NT2/D1 (cell line): ENCODE measurements at regions not wholly inside any gene's neighbourhood (a gene's known extent, or its start where the extent isn't known, plus 50 kb on each side); places are given as distances from the start of the nearest gene placed in this dataset.

ENCODE experiments used
- DNase-seq: peaks from one replicate; pipeline ENCODE4 v3.0.0-alpha.2; 2011; ENCODE audit warnings: low read depth, low spot score
- H3K27me3 ChIP-seq: 2 replicates; pipeline ENCODE4 v1.6.0; 2011; ENCODE audit warnings: mild to moderate bottlenecking; ENCODE audit not compliant: insufficient read length, insufficient read depth
- H3K36me3 ChIP-seq: 2 replicates; pipeline ENCODE4 v1.6.1; 2011; ENCODE audit warnings: mild to moderate bottlenecking, low read length, mixed read lengths; ENCODE audit not compliant: insufficient read depth, insufficient read length
- H3K4me1 ChIP-seq: 2 replicates; pipeline ENCODE4 v1.5.1; 2011; ENCODE audit not compliant: insufficient read depth, insufficient read length
- H3K4me3 ChIP-seq: 2 replicates; pipeline ENCODE4 v1.5.1; 2011; ENCODE audit warnings: low read depth; ENCODE audit not compliant: insufficient read length
- H3K9ac ChIP-seq: 2 replicates; pipeline ENCODE4 v1.6.0; 2011; ENCODE audit warnings: low read depth; ENCODE audit not compliant: insufficient read length
- H3K9me3 ChIP-seq: 2 replicates; pipeline ENCODE4 v1.5.1; 2011; ENCODE audit warnings: mild to moderate bottlenecking, low read length; ENCODE audit not compliant: insufficient read depth
- SUZ12 ChIP-seq: IDR thresholded peaks from 2 replicates; pipeline ENCODE4 v1.6.1; 2011; ENCODE audit not compliant: insufficient read length, insufficient read depth; ENCODE audit errors: extremely low read depth
- YY1 ChIP-seq: IDR thresholded peaks from 2 replicates; pipeline ENCODE4 v1.6.1; 2011; ENCODE audit not compliant: insufficient read length, insufficient read depth
- ZNF274 ChIP-seq: IDR thresholded peaks from 2 replicates; pipeline ENCODE4 v1.6.1; 2011; ENCODE audit warnings: mild to moderate bottlenecking, low read depth, low read length

GRCh38 chr2:146451972-146452371 lies 1392.9 kb upstream of the ACVR2A start:
- DNase-seq = no peak
- no peak overlapping the region for H3K9ac ChIP-seq
- H3K4me1 ChIP-seq = no peaks in the 10 kb centered on the region
- TF ChIP-seq YY1 (no peak), ZNF274 (no peak), SUZ12 (no peak)
- no peak overlapping the region for H3K4me3 ChIP-seq
- no peaks in the 10 kb centered on the region for H3K9me3 ChIP-seq
- no peaks in the 10 kb centered on the region for H3K36me3 ChIP-seq
- H3K27me3 ChIP-seq = no peaks in the 10 kb centered on the region

DNA sequence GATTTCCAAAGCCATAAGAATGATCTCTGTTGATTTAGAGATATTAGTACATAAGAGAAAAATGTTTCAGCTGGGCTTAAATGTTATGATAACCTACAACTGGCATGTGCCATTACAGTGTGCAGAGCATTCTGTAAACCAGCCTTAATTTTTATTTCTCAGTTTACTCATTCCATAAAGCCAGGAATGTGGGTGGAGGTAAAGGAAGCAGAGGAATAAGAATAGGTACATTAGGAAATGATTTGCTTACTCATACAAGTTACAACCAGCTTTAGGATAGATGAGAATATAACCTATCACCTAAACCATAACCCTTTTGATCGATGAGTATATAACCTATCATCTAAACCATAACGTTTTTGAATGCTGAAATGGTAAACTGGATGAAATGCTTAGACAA lies 1394.7 kb upstream of the ACVR2A start:
- no peaks in the 10 kb centered on the region for H3K36me3 ChIP-seq
- H3K27me3 ChIP-seq = no peaks in the 10 kb centered on the region
- TF ChIP-seq YY1 (no peak), ZNF274 (no peak), SUZ12 (no peak)
- no peak for DNase-seq
- H3K9me3 ChIP-seq = no peaks in the 10 kb centered on the region
- H3K9ac ChIP-seq = no peak overlapping the region
- H3K4me3 ChIP-seq = no peak overlapping the region
- H3K4me1 ChIP-seq = no peaks in the 10 kb centered on the region

- TF ChIP-seq YY1 (no peak), ZNF274 (no peak), SUZ12 (no peak)
- Histone ChIP-seq H3K27me3 (no peaks in the 10 kb centered on the region), H3K9ac (no peak overlapping the region), H3K4me3 (no peak overlapping the region), H3K9me3 (no peaks in the 10 kb centered on the region), H3K36me3 (no peaks in the 10 kb centered on the region), H3K4me1 (no peaks in the 10 kb centered on the region)
- DNase-seq = no peak
Observed at GRCh38 chr2:146444987-146445386, 1399.8 kb upstream of the ACVR2A start.

GRCh38 chr2:146444085-146444484 lies 1400.7 kb upstream of the ACVR2A start:
- Histone ChIP-seq H3K9me3 (no peaks in the 10 kb centered on the region), H3K36me3 (no peaks in the 10 kb centered on the region), H3K9ac (no peak overlapping the region), H3K27me3 (no peaks in the 10 kb centered on the region), H3K4me1 (no peaks in the 10 kb centered on the region), H3K4me3 (no peak overlapping the region)
- DNase-seq = no peak
- TF ChIP-seq ZNF274 = no peak
- no peak for TF ChIP-seq SUZ12
- no peak for TF ChIP-seq YY1

GRCh38 chr2:146438246-146438645 lies 1406.6 kb upstream of the ACVR2A start:
- no peak overlapping the region for H3K9ac ChIP-seq
- H3K4me1 ChIP-seq = no peaks in the 10 kb centered on the region
- H3K27me3 ChIP-seq = no peaks in the 10 kb centered on the region
- TF ChIP-seq YY1 = no peak
- TF ChIP-seq SUZ12 = no peak
- no peak for TF ChIP-seq ZNF274
- H3K36me3 ChIP-seq = no peaks in the 10 kb centered on the region
- no peak for DNase-seq
- no peak overlapping the region for H3K4me3 ChIP-seq
- H3K9me3 ChIP-seq = no peaks in the 10 kb centered on the region

DNA sequence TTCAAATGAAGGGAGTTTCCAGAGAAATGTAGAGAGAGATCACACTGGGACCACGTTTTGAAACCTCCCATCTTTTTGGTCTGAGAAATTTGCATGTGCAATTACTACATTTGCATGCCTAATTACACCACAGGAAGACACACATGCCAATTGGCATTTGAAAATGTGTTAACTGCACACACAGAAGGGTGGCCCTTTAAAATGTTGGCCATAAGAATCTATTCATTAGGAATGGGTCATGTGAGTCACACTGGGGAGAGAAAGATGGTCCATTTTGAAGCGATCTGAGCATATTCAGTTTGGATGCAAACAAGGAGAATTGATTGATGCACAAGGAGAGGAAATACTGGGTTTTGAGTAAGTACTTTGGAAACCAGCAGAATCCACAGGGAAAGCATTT lies 1407.1 kb upstream of the ACVR2A start:
- no peak for TF ChIP-seq YY1
- no peak for TF ChIP-seq ZNF274
- TF ChIP-seq SUZ12 = no peak
- no peaks in the 10 kb centered on the region for H3K9me3 ChIP-seq
- no peak for DNase-seq
- H3K27me3 ChIP-seq = no peaks in the 10 kb centered on the region
- no peaks in the 10 kb centered on the region for H3K36me3 ChIP-seq
- H3K4me1 ChIP-seq = no peaks in the 10 kb centered on the region
- H3K4me3 ChIP-seq = no peak overlapping the region
- H3K9ac ChIP-seq = no peak overlapping the region

DNA sequence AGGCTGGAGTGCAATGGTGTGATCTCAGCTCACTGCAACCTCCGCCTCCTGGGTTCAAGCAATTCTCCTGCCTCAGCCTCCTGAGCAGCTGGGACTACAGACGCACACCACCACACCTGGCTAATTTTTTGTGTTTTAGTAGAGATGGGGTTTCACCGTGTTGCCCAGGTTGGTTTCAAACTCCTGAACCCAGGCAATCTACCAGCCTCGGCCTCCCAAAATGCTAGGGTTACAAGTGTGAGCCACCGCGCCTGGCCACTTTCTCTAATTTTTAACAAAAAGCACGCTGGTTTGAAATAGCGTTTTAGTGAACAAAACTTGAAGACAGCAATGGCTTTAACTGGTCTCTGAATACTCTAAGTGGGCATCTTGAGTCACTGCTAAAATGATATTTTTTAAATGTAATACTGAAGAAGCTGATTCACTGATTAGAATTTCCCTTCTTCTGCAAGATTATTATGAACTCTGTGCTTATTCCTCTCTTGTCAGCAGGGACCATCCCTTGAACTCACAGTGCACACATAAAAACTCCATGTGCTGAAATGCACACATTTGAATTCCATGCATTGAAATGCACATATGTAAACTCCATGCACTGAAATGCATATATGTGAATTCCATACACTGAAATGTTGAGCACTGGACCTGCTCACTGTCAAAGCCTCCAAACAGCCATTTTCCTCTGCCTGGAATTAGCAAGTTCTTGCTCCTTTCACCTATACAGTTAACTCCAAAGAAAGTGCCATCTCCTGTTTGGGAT lies 1411.5 kb upstream of the ACVR2A start:
- Histone ChIP-seq H3K27me3 (no peaks in the 10 kb centered on the region), H3K36me3 (no peaks in the 10 kb centered on the region), H3K4me1 (no peaks in the 10 kb centered on the region), H3K9me3 (no peaks in the 10 kb centered on the region), H3K9ac (no peak overlapping the region), H3K4me3 (no peak overlapping the region)
- DNase-seq = no peak
- TF ChIP-seq SUZ12 = no peak
- no peak for TF ChIP-seq YY1
- TF ChIP-seq ZNF274 = no peak

DNA sequence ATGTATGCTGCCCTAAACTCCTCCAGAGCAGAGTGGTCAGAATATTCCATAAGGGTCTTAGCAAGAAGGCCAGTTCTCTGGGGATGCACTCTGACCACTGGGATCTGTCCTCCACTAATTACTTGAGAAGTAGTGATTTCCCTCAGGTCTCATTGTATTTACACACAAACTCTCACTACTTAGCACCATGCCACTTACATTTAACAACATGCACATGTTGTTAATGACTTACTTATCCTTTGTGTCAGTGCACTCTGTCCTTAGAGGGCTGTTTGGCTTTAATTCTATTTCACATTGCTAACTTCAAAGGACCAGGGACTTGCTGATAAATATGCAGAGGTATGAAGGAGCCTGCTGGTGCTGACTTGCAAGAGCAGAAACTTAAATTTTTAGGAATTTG lies 1415.5 kb upstream of the ACVR2A start:
- H3K9ac ChIP-seq = no peak overlapping the region
- no peak overlapping the region for H3K4me3 ChIP-seq

More for the DNA sequence above, 1415.5 kb upstream of the ACVR2A start:
- TF ChIP-seq SUZ12 = no peak
- TF ChIP-seq ZNF274 = no peak
- TF ChIP-seq YY1 = no peak
- no peaks in the 10 kb centered on the region for H3K9me3 ChIP-seq
- no peak for DNase-seq
- no peaks in the 10 kb centered on the region for H3K27me3 ChIP-seq
- H3K36me3 ChIP-seq = no peaks in the 10 kb centered on the region
- no peaks in the 10 kb centered on the region for H3K4me1 ChIP-seq
